ENCODE measurements at regions not wholly inside any gene's neighbourhood (a gene's known extent, or its start where the extent isn't known, plus 50 kb on each side); places are given as distances from the start of the nearest gene placed in this dataset.

DNA sequence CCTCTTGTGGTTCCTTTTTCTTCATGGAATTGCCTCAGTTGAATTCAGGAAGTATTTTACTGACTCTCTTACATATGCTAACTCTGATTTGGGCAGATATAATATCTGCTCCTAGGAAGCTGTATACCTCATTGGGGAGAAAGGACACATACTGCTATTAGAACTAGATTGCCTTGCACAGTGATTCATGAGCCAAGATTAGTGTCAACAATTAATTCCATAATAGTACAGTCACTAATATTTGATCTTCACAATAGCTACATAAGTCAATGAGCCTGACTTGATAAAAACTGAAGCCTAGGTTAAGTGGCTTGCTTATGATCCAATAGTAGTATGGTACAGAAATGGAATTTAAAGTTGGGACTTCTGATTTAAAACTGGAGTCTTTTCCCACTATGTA is 127.6 kb downstream of the ETAA1 start:
- no peak for TF ChIP-seq CTCF (IDR thresholded peaks at IDR 0.05)
- TF ChIP-seq EP300 (IDR thresholded peaks at IDR 0.05; ENCODE audit: low read depth) = no peak

All from transverse colon (tissue), 3 donors.